ENCODE measurements at regions not wholly inside any gene's neighbourhood (a gene's known extent, or its start where the extent isn't known, plus 50 kb on each side); places are given as distances from the start of the nearest gene placed in this dataset.
"Not testable (repeated sequence)": the region's sequence is repeated elsewhere in the genome, so short reads cannot be mapped to it uniquely, and the experiment has no call there.

GRCh38 chr5:102668220-102668932, 86.7 kb upstream of the PAM start:
- no peaks in the 10 kb centered on the region for H3K36me3 Mint-ChIP-seq (ENCODE audit: low read depth)
- ChIA-PET POLR2A (no interaction called here), CTCF (no interaction called here)
- Histone ChIP-seq H3K27me3 (ENCODE audit: control insufficient read depth in 1 of 2, insufficient read depth in 2 of 2, low read length in 2 of 2) (no peaks in the 10 kb centered on the region), H3K27ac (ENCODE audit: low read depth in 1 of 2, low read length in 2 of 2) (no peak overlapping the region), H3K36me3 (ENCODE audit: insufficient read depth, low read length) (no peaks in the 10 kb centered on the region), H3K4me1 (ENCODE audit: insufficient read depth, low read length) (no peaks in the 10 kb centered on the region), H3K9me3 (ENCODE audit: control insufficient read depth in 1 of 2, insufficient read depth in 1 of 2, low read length in 2 of 2) (no peaks in the 10 kb centered on the region), H3K4me3 (ENCODE audit: low read length) (no peak overlapping the region)
- TF ChIP-seq CTCF (IDR thresholded peaks at IDR 0.05), result no peak
- H3K9me3 Mint-ChIP-seq, result no peaks in the 10 kb centered on the region
- H3K27ac Mint-ChIP-seq, result no peak overlapping the region
- H3K27me3 Mint-ChIP-seq, result peaks cover 16% of the 10 kb centered on the region
- H3K4me3 Mint-ChIP-seq, result no peak overlapping the region
- no peak for DNase-seq
- H3K4me1 Mint-ChIP-seq (ENCODE audit: low read depth), result no peaks in the 10 kb centered on the region
- no peak for ATAC-seq (ENCODE audit: poor library complexity)
- intact Hi-C loops (cut with DNase I, micrococcal nuclease), result no loop called here

- TF ChIP-seq CTCF (IDR thresholded peaks at IDR 0.05), result no peak
- Mint-ChIP-seq H3K4me1 (ENCODE audit: low read depth) (no peaks in the 10 kb centered on the region), H3K4me3 (no peak overlapping the region), H3K27ac (no peak overlapping the region), H3K36me3 (ENCODE audit: low read depth) (no peaks in the 10 kb centered on the region), H3K9me3 (no peaks in the 10 kb centered on the region), H3K27me3 (peaks cover 16% of the 10 kb centered on the region)
- CTCF ChIA-PET, result no interaction called here
- no peak overlapping the region for H3K27ac ChIP-seq (ENCODE audit: low read depth in 1 of 2, low read length in 2 of 2)
- POLR2A ChIA-PET, result no interaction called here
- H3K4me1 ChIP-seq (ENCODE audit: insufficient read depth, low read length), result no peaks in the 10 kb centered on the region
- H3K36me3 ChIP-seq (ENCODE audit: insufficient read depth, low read length), result no peaks in the 10 kb centered on the region
- ATAC-seq (ENCODE audit: poor library complexity), result no peak
- no peaks in the 10 kb centered on the region for H3K27me3 ChIP-seq (ENCODE audit: control insufficient read depth in 1 of 2, insufficient read depth in 2 of 2, low read length in 2 of 2)
- H3K4me3 ChIP-seq (ENCODE audit: low read length), result no peak overlapping the region
- intact Hi-C loops (cut with DNase I, micrococcal nuclease), result no loop called here
- H3K9me3 ChIP-seq (ENCODE audit: control insufficient read depth in 1 of 2, insufficient read depth in 1 of 2, low read length in 2 of 2), result no peaks in the 10 kb centered on the region
- no peak for DNase-seq
Observed at GRCh38 chr5:102670224-102670836, 84.8 kb upstream of the PAM start.

- ATAC-seq (ENCODE audit: poor library complexity); H3K27me3 ChIP-seq (ENCODE audit: control insufficient read depth in 1 of 2, insufficient read depth in 2 of 2, low read length in 2 of 2); H3K36me3 Mint-ChIP-seq (ENCODE audit: low read depth); H3K36me3 ChIP-seq (ENCODE audit: insufficient read depth, low read length); H3K27ac ChIP-seq (ENCODE audit: low read depth in 1 of 2, low read length in 2 of 2); H3K9me3 ChIP-seq (ENCODE audit: control insufficient read depth in 1 of 2, insufficient read depth in 1 of 2, low read length in 2 of 2); CTCF ChIA-PET; H3K4me3 Mint-ChIP-seq; H3K9me3 Mint-ChIP-seq; DNase-seq; POLR2A ChIA-PET; H3K4me3 ChIP-seq (ENCODE audit: low read length); intact Hi-C loops (cut with DNase I, micrococcal nuclease); H3K27ac Mint-ChIP-seq; H3K4me1 Mint-ChIP-seq (ENCODE audit: low read depth); H3K4me1 ChIP-seq (ENCODE audit: insufficient read depth, low read length): not testable (repeated sequence)
- H3K27me3 Mint-ChIP-seq, result peaks cover 16% of the 10 kb centered on the region
Observed at GRCh38 chr5:102671033-102671734, 83.9 kb upstream of the PAM start.
